ENCODE measurements at regions not wholly inside any gene's neighbourhood (a gene's known extent, or its start where the extent isn't known, plus 50 kb on each side); places are given as distances from the start of the nearest gene placed in this dataset.

DNA sequence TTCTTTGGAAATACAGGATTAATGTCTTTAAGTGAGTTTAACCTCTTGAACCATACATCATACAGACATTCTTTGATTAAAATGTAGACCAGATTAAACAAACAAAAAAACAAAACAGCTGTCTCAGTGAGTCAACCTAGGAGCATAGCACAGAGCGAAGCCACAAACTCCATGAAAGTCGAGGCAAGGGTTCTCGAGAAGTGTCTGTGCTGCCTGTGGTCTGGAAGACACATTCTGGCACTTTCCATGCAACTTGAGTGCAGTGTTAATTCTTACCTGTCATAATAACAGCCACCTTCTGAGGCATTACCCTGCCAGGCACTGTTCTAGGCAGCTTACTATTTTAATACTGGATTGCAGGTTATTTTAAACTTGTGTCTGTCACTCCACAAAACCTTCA, 435.5 kb upstream of the MMADHC start:
- Histone ChIP-seq H3K36me3 (replicated peaks; ENCODE audit: low read depth, low read length) (no peaks in the 10 kb centered on the region), H3K4me3 (ENCODE audit: low read length) (no peak overlapping the region), H3K4me2 (ENCODE audit: low read length) (no peak overlapping the region), H3K4me1 (ENCODE audit: low read length) (peaks cover 30% of the 10 kb centered on the region), H3K9me3 (ENCODE audit: insufficient read depth, low read length) (no peaks in the 10 kb centered on the region), H3K9ac (ENCODE audit: low read length) (no peak overlapping the region), H3K27me3 (ENCODE audit: low read depth, low read length) (0 out of 2 replicates have a peak, but pooled peaks cover 3% of the 10 kb centered on the region), H2AFZ (ENCODE audit: low read depth, low read length) (no peak overlapping the region), H4K20me1 (ENCODE audit: insufficient read depth, low read length) (no peaks in the 10 kb centered on the region), H3K79me2 (ENCODE audit: low read length) (no peaks in the 10 kb centered on the region), H3K27ac (ENCODE audit: low read length) (no peak overlapping the region)
- TF ChIP-seq EZH2phosphoT487 (IDR thresholded peaks at IDR 0.05; ENCODE audit: low read depth): no peak
- TF ChIP-seq, protein P1, sequence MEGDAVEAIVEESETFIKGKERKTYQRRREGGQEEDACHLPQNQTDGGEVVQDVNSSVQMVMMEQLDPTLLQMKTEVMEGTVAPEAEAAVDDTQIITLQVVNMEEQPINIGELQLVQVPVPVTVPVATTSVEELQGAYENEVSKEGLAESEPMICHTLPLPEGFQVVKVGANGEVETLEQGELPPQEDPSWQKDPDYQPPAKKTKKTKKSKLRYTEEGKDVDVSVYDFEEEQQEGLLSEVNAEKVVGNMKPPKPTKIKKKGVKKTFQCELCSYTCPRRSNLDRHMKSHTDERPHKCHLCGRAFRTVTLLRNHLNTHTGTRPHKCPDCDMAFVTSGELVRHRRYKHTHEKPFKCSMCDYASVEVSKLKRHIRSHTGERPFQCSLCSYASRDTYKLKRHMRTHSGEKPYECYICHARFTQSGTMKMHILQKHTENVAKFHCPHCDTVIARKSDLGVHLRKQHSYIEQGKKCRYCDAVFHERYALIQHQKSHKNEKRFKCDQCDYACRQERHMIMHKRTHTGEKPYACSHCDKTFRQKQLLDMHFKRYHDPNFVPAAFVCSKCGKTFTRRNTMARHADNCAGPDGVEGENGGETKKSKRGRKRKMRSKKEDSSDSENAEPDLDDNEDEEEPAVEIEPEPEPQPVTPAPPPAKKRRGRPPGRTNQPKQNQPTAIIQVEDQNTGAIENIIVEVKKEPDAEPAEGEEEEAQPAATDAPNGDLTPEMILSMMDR (IDR thresholded peaks at IDR 0.05; ENCODE audit: low read depth, low read length): no peak

DNA sequence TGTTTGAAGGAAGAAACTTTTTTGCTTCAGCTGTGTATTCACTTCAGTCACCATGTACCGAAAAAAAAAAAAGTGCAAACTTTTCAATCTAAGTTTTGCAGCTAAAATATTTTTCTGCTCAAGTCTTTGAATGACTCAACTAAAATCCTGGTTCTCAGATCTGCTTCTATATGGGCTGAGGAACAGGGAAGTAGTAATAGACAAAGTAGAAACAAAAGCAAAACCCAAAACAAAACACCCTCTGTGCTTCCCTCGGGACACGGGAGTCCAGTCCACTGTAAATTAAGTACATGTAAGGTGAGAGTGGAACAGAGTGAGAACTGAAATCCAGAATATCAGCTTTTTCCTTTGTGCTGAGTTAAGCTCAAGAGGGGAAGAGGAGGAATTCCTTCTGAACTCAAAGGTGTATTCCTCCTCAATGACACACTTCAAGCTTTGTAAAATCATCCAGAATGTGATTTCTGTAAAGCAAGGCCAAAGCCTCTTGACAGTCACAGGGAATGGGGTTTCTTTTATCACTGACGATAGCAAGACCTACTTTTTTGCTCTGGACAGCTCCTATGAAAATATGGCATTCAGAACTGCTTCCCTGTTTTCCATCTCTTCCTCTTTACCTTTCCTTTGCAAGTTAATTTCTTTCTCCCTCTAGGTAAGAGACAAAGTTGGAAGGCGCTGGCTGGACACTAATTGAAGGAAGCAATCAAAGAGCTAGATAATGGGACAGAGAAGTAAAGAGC, 433.5 kb upstream of the MMADHC start:
- Histone ChIP-seq H3K4me2 (ENCODE audit: low read length) (peak overlapping the region; percentile 87), H3K4me1 (ENCODE audit: low read length) (peaks cover 30% of the 10 kb centered on the region), H3K36me3 (replicated peaks; ENCODE audit: low read depth, low read length) (no peaks in the 10 kb centered on the region), H4K20me1 (ENCODE audit: insufficient read depth, low read length) (no peaks in the 10 kb centered on the region), H3K9ac (ENCODE audit: low read length) (peak overlapping the region; percentile 26; the same call in 1 of the 2 replicates), H2AFZ (ENCODE audit: low read depth, low read length) (no peak overlapping the region), H3K79me2 (ENCODE audit: low read length) (no peaks in the 10 kb centered on the region), H3K27ac (ENCODE audit: low read length) (peak overlapping the region; percentile 64), H3K27me3 (ENCODE audit: low read depth, low read length) (0 out of 2 replicates have a peak, but pooled peaks cover 3% of the 10 kb centered on the region), H3K4me3 (ENCODE audit: low read length) (peak overlapping the region; percentile 72), H3K9me3 (ENCODE audit: insufficient read depth, low read length) (peaks cover 3% of the 10 kb centered on the region; the same call in 1 of the 2 replicates)
- TF ChIP-seq EZH2phosphoT487 (IDR thresholded peaks at IDR 0.05; ENCODE audit: low read depth): no peak
- TF ChIP-seq, protein P1 (IDR thresholded peaks at IDR 0.05; ENCODE audit: low read depth, low read length): no peak

DNA sequence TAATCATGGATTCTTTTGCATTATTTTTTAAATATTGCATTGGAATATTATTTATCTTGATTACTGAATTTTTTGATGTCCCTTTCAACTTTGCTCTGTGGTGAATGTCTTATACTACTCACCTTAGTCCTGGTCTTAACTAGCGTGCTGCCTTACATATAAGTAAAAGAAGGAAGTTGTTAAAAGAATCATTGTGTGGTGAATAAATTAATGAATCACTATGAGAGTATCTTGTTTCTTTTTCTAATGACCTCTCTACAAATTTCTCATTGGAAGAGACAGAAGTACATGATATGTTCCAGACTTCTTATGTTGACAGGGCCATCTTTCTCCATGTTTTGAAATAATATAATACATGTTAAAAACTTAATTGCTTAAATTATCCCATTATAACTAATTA, 432.6 kb upstream of the MMADHC start:
- 0 out of 2 replicates have a peak, but pooled peaks cover 3% of the 10 kb centered on the region for H3K27me3 ChIP-seq (ENCODE audit: low read depth, low read length)

DNA sequence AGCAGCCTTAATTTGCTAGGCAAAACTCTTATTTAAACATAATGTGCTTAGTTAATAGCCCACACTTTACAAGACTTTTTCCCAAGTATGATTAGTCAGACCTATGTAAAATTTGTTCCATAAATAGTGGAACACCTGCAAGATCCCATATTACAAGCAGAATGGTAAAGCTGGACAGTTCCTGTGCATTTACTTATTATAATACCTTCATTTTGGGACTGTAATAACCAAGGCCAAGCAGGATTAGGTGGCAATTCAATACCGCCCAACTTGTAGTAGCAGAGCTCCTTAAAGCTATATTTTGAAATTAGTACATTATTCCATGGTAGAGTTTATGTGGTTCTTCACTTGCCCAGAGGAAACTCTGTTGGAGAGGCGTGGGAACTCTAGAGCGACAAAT, 431.5 kb upstream of the MMADHC start:
- TF ChIP-seq, protein P1 (IDR thresholded peaks at IDR 0.05; ENCODE audit: low read depth, low read length): no peak
- TF ChIP-seq EZH2phosphoT487 (IDR thresholded peaks at IDR 0.05; ENCODE audit: low read depth): no peak
- Histone ChIP-seq H3K4me2 (ENCODE audit: low read length) (no peak overlapping the region), H3K4me3 (ENCODE audit: low read length) (no peak overlapping the region), H3K27me3 (ENCODE audit: low read depth, low read length) (0 out of 2 replicates have a peak, but pooled peaks cover 3% of the 10 kb centered on the region), H3K9me3 (ENCODE audit: insufficient read depth, low read length) (peaks cover 5% of the 10 kb centered on the region; the same call in 1 of the 2 replicates), H3K36me3 (replicated peaks; ENCODE audit: low read depth, low read length) (no peaks in the 10 kb centered on the region), H3K27ac (ENCODE audit: low read length) (no peak overlapping the region), H2AFZ (ENCODE audit: low read depth, low read length) (no peak overlapping the region), H3K4me1 (ENCODE audit: low read length) (peaks cover 30% of the 10 kb centered on the region), H3K79me2 (ENCODE audit: low read length) (no peaks in the 10 kb centered on the region), H4K20me1 (ENCODE audit: insufficient read depth, low read length) (no peaks in the 10 kb centered on the region), H3K9ac (ENCODE audit: low read length) (no peak overlapping the region)

More for the DNA sequence above, 432.6 kb upstream of the MMADHC start:
- no peak for TF ChIP-seq EZH2phosphoT487 (IDR thresholded peaks at IDR 0.05; ENCODE audit: low read depth)
- TF ChIP-seq, protein P1 (IDR thresholded peaks at IDR 0.05; ENCODE audit: low read depth, low read length): no peak
- Histone ChIP-seq H3K9ac (ENCODE audit: low read length) (peak overlapping the region; percentile 26; the same call in 1 of the 2 replicates), H3K79me2 (ENCODE audit: low read length) (no peaks in the 10 kb centered on the region), H3K36me3 (replicated peaks; ENCODE audit: low read depth, low read length) (no peaks in the 10 kb centered on the region), H3K9me3 (ENCODE audit: insufficient read depth, low read length) (peaks cover 5% of the 10 kb centered on the region; the same call in 1 of the 2 replicates), H3K4me3 (ENCODE audit: low read length) (peak overlapping the region; percentile 72), H3K4me2 (ENCODE audit: low read length) (peak overlapping the region; percentile 87), H4K20me1 (ENCODE audit: insufficient read depth, low read length) (no peaks in the 10 kb centered on the region), H3K27ac (ENCODE audit: low read length) (peak overlapping the region; percentile 64), H2AFZ (ENCODE audit: low read depth, low read length) (no peak overlapping the region), H3K4me1 (ENCODE audit: low read length) (peaks cover 30% of the 10 kb centered on the region)
